ENCODE measurements at regions not wholly inside any gene's neighbourhood (a gene's known extent, or its start where the extent isn't known, plus 50 kb on each side); places are given as distances from the start of the nearest gene placed in this dataset.

DNA sequence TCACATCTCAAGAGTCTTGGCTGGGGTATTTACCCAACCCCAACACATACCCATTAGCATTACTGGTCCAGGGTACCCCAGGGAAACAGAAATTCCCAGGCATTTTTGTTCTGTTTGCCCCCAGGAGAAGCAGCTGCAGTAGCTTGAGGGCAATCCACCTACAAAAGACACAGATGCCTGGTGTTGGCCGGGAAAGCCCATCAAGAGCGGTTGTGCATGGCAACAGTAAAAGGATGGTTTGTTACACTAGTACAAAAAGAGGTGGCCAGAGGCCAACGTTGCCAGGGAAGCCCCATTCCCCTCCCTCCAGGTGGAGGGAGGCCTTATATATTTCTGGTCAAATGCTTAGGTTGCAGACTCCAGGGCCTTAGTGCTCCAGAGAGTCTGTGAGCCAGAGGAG is 637.8 kb downstream of the BCOR start:
- no peaks in the 10 kb centered on the region for H3K79me2 ChIP-seq (ENCODE audit: control insufficient read depth, low read length)
- no peaks in the 10 kb centered on the region for H3K9me3 ChIP-seq (ENCODE audit: control insufficient read depth, insufficient read depth, low read length)
- no peaks in the 10 kb centered on the region for H3F3A ChIP-seq (ENCODE audit: control insufficient read depth, insufficient read depth)
- H3K4me2 ChIP-seq (ENCODE audit: low read length): no peak overlapping the region
- H3K27ac ChIP-seq (ENCODE audit: low read depth, low read length): no peak overlapping the region
- H3K27me3 ChIP-seq (ENCODE audit: control insufficient read depth, low read length): no peaks in the 10 kb centered on the region
- no peaks in the 10 kb centered on the region for H3K9me2 ChIP-seq (replicated peaks; ENCODE audit: control insufficient read depth, low read length)
- TF ChIP-seq, protein P1, sequence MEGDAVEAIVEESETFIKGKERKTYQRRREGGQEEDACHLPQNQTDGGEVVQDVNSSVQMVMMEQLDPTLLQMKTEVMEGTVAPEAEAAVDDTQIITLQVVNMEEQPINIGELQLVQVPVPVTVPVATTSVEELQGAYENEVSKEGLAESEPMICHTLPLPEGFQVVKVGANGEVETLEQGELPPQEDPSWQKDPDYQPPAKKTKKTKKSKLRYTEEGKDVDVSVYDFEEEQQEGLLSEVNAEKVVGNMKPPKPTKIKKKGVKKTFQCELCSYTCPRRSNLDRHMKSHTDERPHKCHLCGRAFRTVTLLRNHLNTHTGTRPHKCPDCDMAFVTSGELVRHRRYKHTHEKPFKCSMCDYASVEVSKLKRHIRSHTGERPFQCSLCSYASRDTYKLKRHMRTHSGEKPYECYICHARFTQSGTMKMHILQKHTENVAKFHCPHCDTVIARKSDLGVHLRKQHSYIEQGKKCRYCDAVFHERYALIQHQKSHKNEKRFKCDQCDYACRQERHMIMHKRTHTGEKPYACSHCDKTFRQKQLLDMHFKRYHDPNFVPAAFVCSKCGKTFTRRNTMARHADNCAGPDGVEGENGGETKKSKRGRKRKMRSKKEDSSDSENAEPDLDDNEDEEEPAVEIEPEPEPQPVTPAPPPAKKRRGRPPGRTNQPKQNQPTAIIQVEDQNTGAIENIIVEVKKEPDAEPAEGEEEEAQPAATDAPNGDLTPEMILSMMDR (IDR thresholded peaks at IDR 0.05; ENCODE audit: low read depth, low read length, poor library complexity, severe bottlenecking): no peak
- no peak for TF ChIP-seq EZH2phosphoT487 (IDR thresholded peaks at IDR 0.05; ENCODE audit: borderline replicate concordance, low read length)
- no peak overlapping the region for H3K4me3 ChIP-seq (ENCODE audit: low read length)
- H3K36me3 ChIP-seq (ENCODE audit: control insufficient read depth, low read length): no peaks in the 10 kb centered on the region
- no peaks in the 10 kb centered on the region for H3K4me1 ChIP-seq (ENCODE audit: control insufficient read depth, low read length)
- no peaks in the 10 kb centered on the region for H4K20me1 ChIP-seq (ENCODE audit: control insufficient read depth, insufficient read depth, low read depth, low read length)

- Histone ChIP-seq H3K9me2 (replicated peaks; ENCODE audit: control insufficient read depth, low read length) (no peaks in the 10 kb centered on the region), H3K4me3 (ENCODE audit: low read length) (no peak overlapping the region), H3K36me3 (ENCODE audit: control insufficient read depth, low read length) (no peaks in the 10 kb centered on the region), H3K4me2 (ENCODE audit: low read length) (no peak overlapping the region), H3K4me1 (ENCODE audit: control insufficient read depth, low read length) (no peaks in the 10 kb centered on the region), H3K9me3 (ENCODE audit: control insufficient read depth, insufficient read depth, low read length) (no peaks in the 10 kb centered on the region), H3K79me2 (ENCODE audit: control insufficient read depth, low read length) (no peaks in the 10 kb centered on the region), H3F3A (ENCODE audit: control insufficient read depth, insufficient read depth) (no peaks in the 10 kb centered on the region), H3K27ac (ENCODE audit: low read depth, low read length) (no peak overlapping the region), H4K20me1 (ENCODE audit: control insufficient read depth, insufficient read depth, low read depth, low read length) (no peaks in the 10 kb centered on the region), H3K27me3 (ENCODE audit: control insufficient read depth, low read length) (no peaks in the 10 kb centered on the region)
- TF ChIP-seq, protein P1 (IDR thresholded peaks at IDR 0.05; ENCODE audit: low read depth, low read length, poor library complexity, severe bottlenecking): no peak
- TF ChIP-seq EZH2phosphoT487 (IDR thresholded peaks at IDR 0.05; ENCODE audit: borderline replicate concordance, low read length): no peak
Measured at GRCh38 chrX:39460499-39460898, 637.3 kb downstream of the BCOR start.

DNA sequence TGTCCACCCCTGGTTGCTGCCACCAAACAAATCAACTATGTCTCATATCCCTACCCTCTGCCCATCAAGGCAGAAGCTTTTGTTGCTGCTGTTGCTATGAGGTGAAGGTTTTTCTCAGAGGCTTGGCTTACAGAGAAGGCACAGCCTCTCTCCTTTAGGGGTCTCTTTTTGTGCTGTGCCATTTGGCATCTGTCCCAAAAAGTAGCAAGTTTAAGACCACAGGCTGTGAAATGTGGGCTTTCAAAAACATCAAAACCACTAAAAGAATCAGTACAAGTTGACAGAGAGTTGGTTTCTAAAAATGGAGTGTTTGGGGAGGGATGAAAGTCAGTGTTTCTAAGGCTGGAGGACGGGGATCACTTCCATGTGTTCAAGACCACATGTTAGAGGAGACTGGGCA is 634.9 kb downstream of the BCOR start:
- TF ChIP-seq, protein P1 (IDR thresholded peaks at IDR 0.05; ENCODE audit: low read depth, low read length, poor library complexity, severe bottlenecking): no peak
- no peak for TF ChIP-seq EZH2phosphoT487 (IDR thresholded peaks at IDR 0.05; ENCODE audit: borderline replicate concordance, low read length)
- H3K4me1 ChIP-seq (ENCODE audit: control insufficient read depth, low read length): no peaks in the 10 kb centered on the region
- H3K36me3 ChIP-seq (ENCODE audit: control insufficient read depth, low read length): no peaks in the 10 kb centered on the region
- no peaks in the 10 kb centered on the region for H3K27me3 ChIP-seq (ENCODE audit: control insufficient read depth, low read length)
- H3K9me3 ChIP-seq (ENCODE audit: control insufficient read depth, insufficient read depth, low read length): no peaks in the 10 kb centered on the region
- no peaks in the 10 kb centered on the region for H4K20me1 ChIP-seq (ENCODE audit: control insufficient read depth, insufficient read depth, low read depth, low read length)
- H3F3A ChIP-seq (ENCODE audit: control insufficient read depth, insufficient read depth): no peaks in the 10 kb centered on the region
- H3K9me2 ChIP-seq (replicated peaks; ENCODE audit: control insufficient read depth, low read length): no peaks in the 10 kb centered on the region
- no peak overlapping the region for H3K27ac ChIP-seq (ENCODE audit: low read depth, low read length)
- no peaks in the 10 kb centered on the region for H3K79me2 ChIP-seq (ENCODE audit: control insufficient read depth, low read length)
- H3K4me3 ChIP-seq (ENCODE audit: low read length): no peak overlapping the region
- no peak overlapping the region for H3K4me2 ChIP-seq (ENCODE audit: low read length)

DNA sequence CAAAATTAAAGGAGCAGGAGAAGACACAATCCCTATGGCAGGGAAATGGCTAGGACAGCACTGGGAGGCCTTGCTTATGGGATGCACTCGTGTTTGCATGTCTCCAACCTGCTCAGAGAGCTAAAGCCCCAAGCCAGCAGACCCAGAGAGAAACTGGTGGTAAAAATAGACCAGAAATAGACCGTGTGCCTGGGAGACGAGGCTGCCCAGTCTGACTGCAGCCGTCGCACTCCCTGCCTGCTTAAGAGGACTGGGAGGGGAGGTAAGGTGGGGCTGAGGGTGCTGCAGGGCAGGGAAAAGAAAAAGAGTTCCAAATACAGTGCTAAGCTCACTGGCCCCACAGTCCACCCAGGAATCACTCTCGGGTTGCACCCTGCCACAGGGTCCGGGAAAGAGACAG is 633.5 kb downstream of the BCOR start:
- no peaks in the 10 kb centered on the region for H3K27me3 ChIP-seq (ENCODE audit: control insufficient read depth, low read length)
- no peak overlapping the region for H3K4me2 ChIP-seq (ENCODE audit: low read length)
- H3K4me3 ChIP-seq (ENCODE audit: low read length): no peak overlapping the region
- TF ChIP-seq, protein P1 (IDR thresholded peaks at IDR 0.05; ENCODE audit: low read depth, low read length, poor library complexity, severe bottlenecking): no peak
- TF ChIP-seq EZH2phosphoT487 (IDR thresholded peaks at IDR 0.05; ENCODE audit: borderline replicate concordance, low read length): no peak
- no peaks in the 10 kb centered on the region for H3K9me2 ChIP-seq (replicated peaks; ENCODE audit: control insufficient read depth, low read length)
- no peaks in the 10 kb centered on the region for H3K36me3 ChIP-seq (ENCODE audit: control insufficient read depth, low read length)
- no peaks in the 10 kb centered on the region for H3K79me2 ChIP-seq (ENCODE audit: control insufficient read depth, low read length)
- H3F3A ChIP-seq (ENCODE audit: control insufficient read depth, insufficient read depth): no peaks in the 10 kb centered on the region
- no peaks in the 10 kb centered on the region for H3K4me1 ChIP-seq (ENCODE audit: control insufficient read depth, low read length)
- no peak overlapping the region for H3K27ac ChIP-seq (ENCODE audit: low read depth, low read length)
- H3K9me3 ChIP-seq (ENCODE audit: control insufficient read depth, insufficient read depth, low read length): no peaks in the 10 kb centered on the region
- H4K20me1 ChIP-seq (ENCODE audit: control insufficient read depth, insufficient read depth, low read depth, low read length): no peaks in the 10 kb centered on the region

All from DOHH2 (cell line).